Hematopoietic multipotent progenitor cell treated with erythropoietin and hydrocortisone succinate and interleukin-3 and kit ligand, for 4 days (in vitro differentiated cells): ENCODE measurements at regions not wholly inside any gene's neighbourhood (a gene's known extent, or its start where the extent isn't known, plus 50 kb on each side); places are given as distances from the start of the nearest gene placed in this dataset.
"Not testable (repeated sequence)": the region's sequence is repeated elsewhere in the genome, so short reads cannot be mapped to it uniquely, and the experiment has no call there.

Experiments
- DNase-seq: peaks from one replicate; pipeline ENCODE4 v3.0.0-alpha.2; 2015

GRCh38 chr4:175281894-175282293 is 363.7 kb downstream of the ADAM29 start:
- DNase-seq = no peak

GRCh38 chr4:175282407-175282806 is 364.2 kb downstream of the ADAM29 start:
- no peak for DNase-seq

- DNase-seq = no peak
These were observed 372.2 kb downstream of the ADAM29 start for GRCh38 chr4:175290401-175290800.

GRCh38 chr4:175297965-175298565 is 379.9 kb downstream of the ADAM29 start:
- DNase-seq = no peak

- DNase-seq = no peak
These were observed 388.3 kb downstream of the ADAM29 start for GRCh38 chr4:175306436-175306835.

GRCh38 chr4:175307326-175307725 is 389.2 kb downstream of the ADAM29 start:
- no peak for DNase-seq

- DNase-seq = no peak
These were observed 390.1 kb downstream of the ADAM29 start for GRCh38 chr4:175308236-175308635.

GRCh38 chr4:175309041-175309440 is 390.9 kb downstream of the ADAM29 start:
- peak; percentile 2 for DNase-seq

GRCh38 chr4:175325230-175325629 is 407.1 kb downstream of the ADAM29 start:
- DNase-seq = no peak

- DNase-seq = no peak
These were observed 408.6 kb downstream of the ADAM29 start for GRCh38 chr4:175326796-175327195.

GRCh38 chr4:175330236-175330635 is 412.1 kb downstream of the ADAM29 start:
- DNase-seq = no peak

- DNase-seq = peak; percentile 27
These were observed 412.5 kb downstream of the ADAM29 start for GRCh38 chr4:175330652-175331051.

- DNase-seq = no peak
These were observed 417.2 kb downstream of the ADAM29 start for GRCh38 chr4:175335331-175335730.

- DNase-seq = not testable (repeated sequence)
These were observed 418.4 kb downstream of the ADAM29 start for GRCh38 chr4:175336570-175336969.

GRCh38 chr4:175339100-175339707 is 421.0 kb downstream of the ADAM29 start:
- no peak for DNase-seq

GRCh38 chr4:175341203-175341755 is 423.1 kb downstream of the ADAM29 start:
- DNase-seq = no peak

GRCh38 chr4:175346376-175346775 is 428.2 kb downstream of the ADAM29 start:
- DNase-seq = no peak

- DNase-seq = no peak
These were observed 432.1 kb downstream of the ADAM29 start for GRCh38 chr4:175350246-175350645.

- no peak for DNase-seq
These were observed 433.3 kb downstream of the ADAM29 start for GRCh38 chr4:175351473-175351872.

GRCh38 chr4:175369087-175369486 is 443.0 kb downstream of the GPM6A start:
- no peak for DNase-seq

GRCh38 chr4:175371091-175371490 is 441.0 kb downstream of the GPM6A start:
- DNase-seq = no peak

GRCh38 chr4:175373031-175373430 is 439.0 kb downstream of the GPM6A start:
- DNase-seq = no peak

- no peak for DNase-seq
These were observed 437.6 kb downstream of the GPM6A start for GRCh38 chr4:175374459-175374858.

GRCh38 chr4:175376287-175376977 is 435.6 kb downstream of the GPM6A start:
- DNase-seq = no peak
